H1 (cell line): ENCODE measurements at regions not wholly inside any gene's neighbourhood (a gene's known extent, or its start where the extent isn't known, plus 50 kb on each side); places are given as distances from the start of the nearest gene placed in this dataset.

Experiments used
- CHD2 ChIP-seq: IDR thresholded peaks from 2 replicates; pipeline ENCODE4 v1.6.1; 2012; ENCODE audit warnings: low read length, improper control_type of control experiment
- E2F6 ChIP-seq: IDR thresholded peaks from 2 replicates; pipeline ENCODE4 v1.6.1; 2012; ENCODE audit warnings: inconsistent platforms
- KDM4A ChIP-seq: IDR thresholded peaks from one replicate; pipeline ENCODE4 v1.7.1; 2012; ENCODE audit warnings: low read depth, mild to moderate bottlenecking, moderate library complexity, low read length, inconsistent platforms; ENCODE audit not compliant: severe bottlenecking
- PHF8 ChIP-seq: fragments of 200-600 bp; sonication (generic); conservative IDR thresholded peaks from 2 replicates; pipeline ENCODE4 v1.7.1; 2012; ENCODE audit warnings: low read depth, mild to moderate bottlenecking, inconsistent platforms, low read length, moderate library complexity
- POLR2A ChIP-seq, 2 experiments: IDR thresholded peaks; 1 replicate in 1 of 2; 2 replicates in 1 of 2; pipeline ENCODE4 v1.6.1; 2011; ENCODE audit warnings: low read depth in 2 of 2, low read length in 2 of 2, mild to moderate bottlenecking in 2 of 2; ENCODE audit errors: control extremely low read depth in 1 of 2
- YY1 ChIP-seq: IDR thresholded peaks from 2 replicates; pipeline ENCODE4 v1.6.1; 2011; ENCODE audit warnings: low read depth, mild to moderate bottlenecking, low read length
- TF ChIP-seq, protein P1 (sequence below): IDR thresholded peaks from 2 replicates; pipeline ENCODE4 v1.6.1; 2011; ENCODE audit warnings: low read depth, mild to moderate bottlenecking, low read length; ENCODE audit not compliant: insufficient read depth

GRCh38 chr3:43856351-43856750 is 165.6 kb downstream of the ABHD5 start (continued):
- TF ChIP-seq, protein P1, sequence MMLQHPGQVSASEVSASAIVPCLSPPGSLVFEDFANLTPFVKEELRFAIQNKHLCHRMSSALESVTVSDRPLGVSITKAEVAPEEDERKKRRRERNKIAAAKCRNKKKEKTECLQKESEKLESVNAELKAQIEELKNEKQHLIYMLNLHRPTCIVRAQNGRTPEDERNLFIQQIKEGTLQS, result no peak
- TF ChIP-seq E2F6, result no peak
- no peak for TF ChIP-seq YY1
- TF ChIP-seq CHD2, result no peak
- TF ChIP-seq PHF8, result no peak
- TF ChIP-seq KDM4A, result no peak
- no peak for TF ChIP-seq POLR2A (IDR thresholded peaks at IDR 0.05; ENCODE audit: control extremely low read depth in 1 of 2, low read depth in 2 of 2, low read length in 2 of 2)
